A673 (cell line): ENCODE measurements at regions not wholly inside any gene's neighbourhood (a gene's known extent, or its start where the extent isn't known, plus 50 kb on each side); places are given as distances from the start of the nearest gene placed in this dataset.

Source experiments
- CTCF ChIP-seq: fragments of 300-800, 200-600 bp; sonication (generic); conservative IDR thresholded peaks from 2 replicates; pipeline ENCODE4 v1.5.1; 2017; ENCODE audit warnings: low read depth, mild to moderate bottlenecking, antibody characterized with exemption, low read length, moderate library complexity, mixed read lengths
- EZH2 ChIP-seq: fragments of 200-600 bp; sonication (generic); IDR thresholded peaks from 2 replicates; pipeline ENCODE4 v1.6.1; 2017; ENCODE audit warnings: borderline replicate concordance, low read depth, mild to moderate bottlenecking, mixed read lengths, antibody characterized with exemption, low read length; ENCODE audit not compliant: poor library complexity, severe bottlenecking

DNA sequence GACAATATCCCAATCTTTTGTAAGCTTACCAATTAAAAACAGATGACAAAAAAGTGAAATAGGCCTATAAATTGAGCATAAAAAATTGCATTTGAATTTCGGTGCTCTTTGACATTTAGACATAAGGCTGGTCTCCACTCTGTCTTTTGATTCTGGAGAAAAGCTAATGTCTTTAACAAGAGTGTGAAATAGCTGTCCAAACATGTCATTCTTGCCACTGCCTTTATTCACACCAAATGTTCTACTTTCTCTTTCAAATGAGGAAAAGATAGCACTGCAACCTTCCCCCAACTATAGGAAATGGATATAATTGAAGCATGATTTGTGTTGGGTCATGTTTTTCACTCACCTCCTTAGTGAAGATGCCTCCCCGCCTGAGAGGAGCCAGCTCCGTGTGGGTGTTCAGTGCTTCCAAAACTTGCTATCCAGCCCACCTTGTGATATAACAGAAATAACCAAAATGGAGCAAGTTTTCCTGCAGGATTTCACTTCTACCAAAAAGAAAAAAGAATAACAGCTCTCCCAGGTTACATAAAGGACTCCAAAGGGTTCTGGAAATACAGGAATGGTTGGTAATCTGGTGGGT is 55.2 kb upstream of the STK32A start:
- TF ChIP-seq CTCF, result no peak
- TF ChIP-seq EZH2, result no peak
